Islet precursor cell (in vitro differentiated cells): ENCODE measurements at regions not wholly inside any gene's neighbourhood (a gene's known extent, or its start where the extent isn't known, plus 50 kb on each side); places are given as distances from the start of the nearest gene placed in this dataset.
"Not testable (repeated sequence)": the region's sequence is repeated elsewhere in the genome, so short reads cannot be mapped to it uniquely, and the experiment has no call there.

ENCODE experiments used
- DNase-seq: peaks from one replicate; pipeline ENCODE4 v3.0.0-alpha.2; 2018

GRCh38 chr9:31839273-31839672 is 545.2 kb upstream of the ACO1 start:
- DNase-seq = peak; percentile 55

GRCh38 chr9:31840702-31841101 is 543.7 kb upstream of the ACO1 start:
- DNase-seq = no peak

- no peak for DNase-seq
These were observed 536.5 kb upstream of the ACO1 start for GRCh38 chr9:31847963-31848362.

- no peak for DNase-seq
These were observed 535.7 kb upstream of the ACO1 start for GRCh38 chr9:31848505-31849285.

GRCh38 chr9:31854187-31854586 is 530.3 kb upstream of the ACO1 start:
- no peak for DNase-seq

- no peak for DNase-seq
These were observed 515.6 kb upstream of the ACO1 start for GRCh38 chr9:31868830-31869229.

GRCh38 chr9:31870276-31870675 is 514.2 kb upstream of the ACO1 start:
- DNase-seq = no peak

GRCh38 chr9:31873722-31874121 is 510.7 kb upstream of the ACO1 start:
- no peak for DNase-seq

GRCh38 chr9:31894008-31894407 is 490.4 kb upstream of the ACO1 start:
- DNase-seq = no peak

- DNase-seq = peak; percentile 71
These were observed 476.1 kb upstream of the ACO1 start for GRCh38 chr9:31908158-31908890.

- DNase-seq = no peak
These were observed 475.5 kb upstream of the ACO1 start for GRCh38 chr9:31908891-31909480.

GRCh38 chr9:31912636-31913035 is 471.8 kb upstream of the ACO1 start:
- no peak for DNase-seq

- no peak for DNase-seq
These were observed 467.7 kb upstream of the ACO1 start for GRCh38 chr9:31916591-31917241.

- DNase-seq = not testable (repeated sequence)
These were observed 446.7 kb upstream of the ACO1 start for GRCh38 chr9:31937737-31938136.

GRCh38 chr9:31950756-31951155 is 433.7 kb upstream of the ACO1 start:
- no peak for DNase-seq

GRCh38 chr9:31958572-31958971 is 425.9 kb upstream of the ACO1 start:
- DNase-seq = no peak

- no peak for DNase-seq
These were observed 414.9 kb upstream of the ACO1 start for GRCh38 chr9:31969552-31969951.

GRCh38 chr9:31983895-31984294 is 400.5 kb upstream of the ACO1 start:
- no peak for DNase-seq

- DNase-seq = no peak
These were observed 388.1 kb upstream of the ACO1 start for GRCh38 chr9:31996331-31996730.

- DNase-seq = no peak
These were observed 379.9 kb upstream of the ACO1 start for GRCh38 chr9:32004431-32005076.

- DNase-seq = no peak
These were observed 374.1 kb upstream of the ACO1 start for GRCh38 chr9:32010322-32010721.

- no peak for DNase-seq
These were observed 373.4 kb upstream of the ACO1 start for GRCh38 chr9:32011049-32011448.

GRCh38 chr9:32015795-32016194 is 368.6 kb upstream of the ACO1 start:
- no peak for DNase-seq
